Suprapubic skin (tissue), 4 donors: ENCODE measurements at regions not wholly inside any gene's neighbourhood (a gene's known extent, or its start where the extent isn't known, plus 50 kb on each side); places are given as distances from the start of the nearest gene placed in this dataset.

Source experiments
- EP300 ChIP-seq: sonication (generic); formaldehyde crosslinking; IDR thresholded peaks from one replicate; pipeline ENCODE4 v1.6.1; 2017; ENCODE audit warnings: antibody characterized with exemption
- POLR2A ChIP-seq, 2 donors: fragments of 450-650 bp; IDR thresholded peaks; one replicate each; pipeline ENCODE4 v1.6.1; 2017; ENCODE audit warnings: antibody characterized with exemption in 2 of 2, mild to moderate bottlenecking in 2 of 2, moderate library complexity in 2 of 2
- POLR2AphosphoS5 ChIP-seq, 3 donors: sonication (generic); formaldehyde crosslinking; IDR thresholded peaks; one replicate each; pipeline ENCODE4 v1.6.1; 2017; ENCODE audit warnings: antibody characterized with exemption in 3 of 3
- TF ChIP-seq, protein P1 (sequence below), 2 donors: fragments of 200-600 bp in 1 of 2; fragments of 450-650 bp in 1 of 2; sonication (generic) in 1 of 2; IDR thresholded peaks; one replicate each; pipeline ENCODE4 v1.5.1; 2016 to 2019; ENCODE audit warnings: antibody characterized with exemption in 2 of 2, mild to moderate bottlenecking in 1 of 2, moderate library complexity in 1 of 2

DNA sequence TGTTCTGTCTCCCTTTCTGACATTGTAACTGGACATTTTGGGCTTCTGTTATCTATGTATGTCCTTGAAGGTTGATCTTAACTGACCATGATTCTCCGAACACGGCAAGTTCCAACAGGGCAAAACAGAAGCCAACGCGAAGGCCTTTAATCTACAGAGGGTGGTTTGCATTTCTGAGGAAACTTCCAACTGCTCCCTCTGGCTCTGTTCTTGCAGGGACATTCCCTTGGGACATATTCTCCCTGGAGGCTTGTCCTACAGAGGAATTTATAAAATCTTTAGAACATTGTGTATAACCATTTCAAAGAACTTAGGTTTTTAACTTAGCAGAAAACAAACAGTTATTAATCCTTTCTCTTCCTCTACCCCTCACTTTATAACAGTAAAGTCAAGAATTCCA, 189.0 kb upstream of the CDYL start:
- no peak for TF ChIP-seq POLR2AphosphoS5 (IDR thresholded peaks at IDR 0.05)
- TF ChIP-seq, protein P1, sequence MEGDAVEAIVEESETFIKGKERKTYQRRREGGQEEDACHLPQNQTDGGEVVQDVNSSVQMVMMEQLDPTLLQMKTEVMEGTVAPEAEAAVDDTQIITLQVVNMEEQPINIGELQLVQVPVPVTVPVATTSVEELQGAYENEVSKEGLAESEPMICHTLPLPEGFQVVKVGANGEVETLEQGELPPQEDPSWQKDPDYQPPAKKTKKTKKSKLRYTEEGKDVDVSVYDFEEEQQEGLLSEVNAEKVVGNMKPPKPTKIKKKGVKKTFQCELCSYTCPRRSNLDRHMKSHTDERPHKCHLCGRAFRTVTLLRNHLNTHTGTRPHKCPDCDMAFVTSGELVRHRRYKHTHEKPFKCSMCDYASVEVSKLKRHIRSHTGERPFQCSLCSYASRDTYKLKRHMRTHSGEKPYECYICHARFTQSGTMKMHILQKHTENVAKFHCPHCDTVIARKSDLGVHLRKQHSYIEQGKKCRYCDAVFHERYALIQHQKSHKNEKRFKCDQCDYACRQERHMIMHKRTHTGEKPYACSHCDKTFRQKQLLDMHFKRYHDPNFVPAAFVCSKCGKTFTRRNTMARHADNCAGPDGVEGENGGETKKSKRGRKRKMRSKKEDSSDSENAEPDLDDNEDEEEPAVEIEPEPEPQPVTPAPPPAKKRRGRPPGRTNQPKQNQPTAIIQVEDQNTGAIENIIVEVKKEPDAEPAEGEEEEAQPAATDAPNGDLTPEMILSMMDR (IDR thresholded peaks at IDR 0.05): no peak
- no peak for TF ChIP-seq EP300
- TF ChIP-seq POLR2A (IDR thresholded peaks at IDR 0.05): no peak
